Rectal smooth muscle tissue (tissue), 1 donor: ENCODE measurements at regions not wholly inside any gene's neighbourhood (a gene's known extent, or its start where the extent isn't known, plus 50 kb on each side); places are given as distances from the start of the nearest gene placed in this dataset.

Experiments used
- H3K27ac ChIP-seq: one replicate; pipeline ENCODE4 v1.7.0; 2013; ENCODE audit warnings: low read depth, low read length, inconsistent platforms
- H3K27me3 ChIP-seq: one replicate; pipeline ENCODE4 v1.7.0; 2013; ENCODE audit warnings: low read length; ENCODE audit not compliant: control insufficient read depth, insufficient read depth
- H3K36me3 ChIP-seq: one replicate; pipeline ENCODE4 v1.7.0; 2013; ENCODE audit warnings: low read length; ENCODE audit not compliant: control insufficient read depth, insufficient read depth
- H3K4me1 ChIP-seq: one replicate; pipeline ENCODE4 v1.7.0; 2013; ENCODE audit warnings: low read length; ENCODE audit not compliant: control insufficient read depth, insufficient read depth
- H3K4me3 ChIP-seq: one replicate; pipeline ENCODE4 v1.7.0; 2013; ENCODE audit warnings: low read length
- H3K9ac ChIP-seq: one replicate; pipeline ENCODE4 v1.7.0; 2013; ENCODE audit warnings: low read length

- Histone ChIP-seq H3K9ac (no peak overlapping the region), H3K4me1 (no peaks in the 10 kb centered on the region), H3K27me3 (no peaks in the 10 kb centered on the region), H3K36me3 (no peaks in the 10 kb centered on the region), H3K27ac (no peak overlapping the region), H3K4me3 (no peak overlapping the region)
These were observed 639.7 kb upstream of the CXADR start for GRCh38 chr21:16873176-16873575.

- H3K27me3 ChIP-seq: no peaks in the 10 kb centered on the region
- H3K27ac ChIP-seq: no peak overlapping the region
- no peak overlapping the region for H3K9ac ChIP-seq
- H3K4me3 ChIP-seq: no peak overlapping the region
- H3K36me3 ChIP-seq: no peaks in the 10 kb centered on the region
- H3K4me1 ChIP-seq: no peaks in the 10 kb centered on the region
These were observed 639.2 kb upstream of the CXADR start for GRCh38 chr21:16873596-16873995.

- H3K4me1 ChIP-seq: no peaks in the 10 kb centered on the region
- H3K36me3 ChIP-seq: no peaks in the 10 kb centered on the region
- no peak overlapping the region for H3K9ac ChIP-seq
- H3K4me3 ChIP-seq: no peak overlapping the region
- no peaks in the 10 kb centered on the region for H3K27me3 ChIP-seq
- no peak overlapping the region for H3K27ac ChIP-seq
These were observed 633.4 kb upstream of the CXADR start for GRCh38 chr21:16879479-16879878.

GRCh38 chr21:16891821-16892220 lies 621.0 kb upstream of the CXADR start:
- no peaks in the 10 kb centered on the region for H3K27me3 ChIP-seq
- H3K4me1 ChIP-seq: no peaks in the 10 kb centered on the region
- no peak overlapping the region for H3K4me3 ChIP-seq
- no peak overlapping the region for H3K9ac ChIP-seq
- H3K36me3 ChIP-seq: no peaks in the 10 kb centered on the region
- no peak overlapping the region for H3K27ac ChIP-seq

- Histone ChIP-seq H3K4me3 (no peak overlapping the region), H3K4me1 (no peaks in the 10 kb centered on the region), H3K9ac (no peak overlapping the region), H3K27ac (no peak overlapping the region), H3K27me3 (no peaks in the 10 kb centered on the region), H3K36me3 (no peaks in the 10 kb centered on the region)
These were observed 612.2 kb upstream of the CXADR start for GRCh38 chr21:16900685-16901084.

GRCh38 chr21:16908077-16908476 lies 604.8 kb upstream of the CXADR start:
- peaks cover 4% of the 10 kb centered on the region for H3K4me1 ChIP-seq
- H3K4me3 ChIP-seq: no peak overlapping the region
- no peak overlapping the region for H3K9ac ChIP-seq
- H3K27me3 ChIP-seq: no peaks in the 10 kb centered on the region
- no peak overlapping the region for H3K27ac ChIP-seq
- H3K36me3 ChIP-seq: no peaks in the 10 kb centered on the region

- H3K27me3 ChIP-seq: no peaks in the 10 kb centered on the region
- no peak overlapping the region for H3K9ac ChIP-seq
- H3K27ac ChIP-seq: no peak overlapping the region
- H3K4me3 ChIP-seq: no peak overlapping the region
- peaks cover 4% of the 10 kb centered on the region for H3K4me1 ChIP-seq
- no peaks in the 10 kb centered on the region for H3K36me3 ChIP-seq
These were observed 602.2 kb upstream of the CXADR start for GRCh38 chr21:16910435-16911165.

GRCh38 chr21:16911166-16911607 lies 601.7 kb upstream of the CXADR start:
- H3K9ac ChIP-seq: no peak overlapping the region
- H3K4me3 ChIP-seq: no peak overlapping the region
- H3K27me3 ChIP-seq: no peaks in the 10 kb centered on the region
- no peaks in the 10 kb centered on the region for H3K36me3 ChIP-seq
- no peak overlapping the region for H3K27ac ChIP-seq
- peaks cover 4% of the 10 kb centered on the region for H3K4me1 ChIP-seq

GRCh38 chr21:16912075-16912474 lies 600.8 kb upstream of the CXADR start:
- H3K36me3 ChIP-seq: no peaks in the 10 kb centered on the region
- no peaks in the 10 kb centered on the region for H3K27me3 ChIP-seq
- H3K4me3 ChIP-seq: no peak overlapping the region
- no peak overlapping the region for H3K9ac ChIP-seq
- peaks cover 4% of the 10 kb centered on the region for H3K4me1 ChIP-seq
- H3K27ac ChIP-seq: no peak overlapping the region

- Histone ChIP-seq H3K4me1 (peaks cover 4% of the 10 kb centered on the region), H3K27ac (no peak overlapping the region), H3K9ac (no peak overlapping the region), H3K4me3 (no peak overlapping the region), H3K27me3 (no peaks in the 10 kb centered on the region), H3K36me3 (no peaks in the 10 kb centered on the region)
These were observed 599.8 kb upstream of the CXADR start for GRCh38 chr21:16913010-16913409.

GRCh38 chr21:16928439-16928838 lies 584.4 kb upstream of the CXADR start:
- H3K36me3 ChIP-seq: no peaks in the 10 kb centered on the region
- no peak overlapping the region for H3K9ac ChIP-seq
- H3K4me3 ChIP-seq: no peak overlapping the region

GRCh38 chr21:16932314-16932713 lies 580.5 kb upstream of the CXADR start:
- no peaks in the 10 kb centered on the region for H3K4me1 ChIP-seq
- H3K36me3 ChIP-seq: no peaks in the 10 kb centered on the region
- H3K9ac ChIP-seq: no peak overlapping the region
- no peak overlapping the region for H3K4me3 ChIP-seq
- H3K27ac ChIP-seq: no peak overlapping the region
- no peaks in the 10 kb centered on the region for H3K27me3 ChIP-seq

More at GRCh38 chr21:16928439-16928838, 584.4 kb upstream of the CXADR start:
- H3K27me3 ChIP-seq: no peaks in the 10 kb centered on the region
- H3K4me1 ChIP-seq: no peaks in the 10 kb centered on the region
- H3K27ac ChIP-seq: no peak overlapping the region

GRCh38 chr21:16942703-16943102 lies 570.1 kb upstream of the CXADR start:
- no peaks in the 10 kb centered on the region for H3K36me3 ChIP-seq
- no peaks in the 10 kb centered on the region for H3K4me1 ChIP-seq
- no peak overlapping the region for H3K9ac ChIP-seq

More at GRCh38 chr21:16942703-16943102, 570.1 kb upstream of the CXADR start:
- H3K4me3 ChIP-seq: no peak overlapping the region
- H3K27ac ChIP-seq: no peak overlapping the region
- no peaks in the 10 kb centered on the region for H3K27me3 ChIP-seq
